Fibroblast of the aortic adventitia (primary cell): ENCODE measurements at regions not wholly inside any gene's neighbourhood (a gene's known extent, or its start where the extent isn't known, plus 50 kb on each side); places are given as distances from the start of the nearest gene placed in this dataset.

Experiments used
- DNase-seq: peaks from one replicate; pipeline ENCODE4 v3.0.0-alpha.2; 2010; ENCODE audit warnings: low read depth
- H3K4me3 ChIP-seq: 2 replicates; pipeline ENCODE4 v1.5.1; 2011; ENCODE audit warnings: low read depth, mild to moderate bottlenecking, control low read depth, low read length, moderate library complexity
- CTCF ChIP-seq: IDR thresholded peaks from 2 replicates; pipeline ENCODE4 v1.5.1; 2011; ENCODE audit warnings: mild to moderate bottlenecking, low read length, control low read depth, inconsistent platforms; ENCODE audit not compliant: insufficient read depth

DNA sequence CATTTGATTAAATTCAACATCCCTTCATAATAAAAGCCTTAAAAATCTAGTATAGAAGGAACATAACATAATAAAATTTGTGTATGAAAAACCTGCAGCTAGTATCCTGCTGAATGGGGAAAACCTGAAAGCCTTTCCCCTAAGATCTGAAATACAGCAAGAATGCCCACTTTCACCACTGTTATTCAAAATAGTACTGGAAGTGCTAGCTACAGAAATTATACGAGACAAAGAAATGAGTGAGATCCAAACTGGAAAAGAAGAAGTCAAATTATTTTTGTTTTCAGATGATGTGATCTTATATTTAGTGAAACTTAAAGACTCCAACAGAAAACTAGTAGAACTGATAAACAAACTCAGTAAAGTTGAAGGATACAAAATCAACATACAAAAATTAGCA lies 152.9 kb downstream of the RTL3 start:
- TF ChIP-seq CTCF: no peak
- no peak for DNase-seq
- H3K4me3 ChIP-seq: no peak overlapping the region

DNA sequence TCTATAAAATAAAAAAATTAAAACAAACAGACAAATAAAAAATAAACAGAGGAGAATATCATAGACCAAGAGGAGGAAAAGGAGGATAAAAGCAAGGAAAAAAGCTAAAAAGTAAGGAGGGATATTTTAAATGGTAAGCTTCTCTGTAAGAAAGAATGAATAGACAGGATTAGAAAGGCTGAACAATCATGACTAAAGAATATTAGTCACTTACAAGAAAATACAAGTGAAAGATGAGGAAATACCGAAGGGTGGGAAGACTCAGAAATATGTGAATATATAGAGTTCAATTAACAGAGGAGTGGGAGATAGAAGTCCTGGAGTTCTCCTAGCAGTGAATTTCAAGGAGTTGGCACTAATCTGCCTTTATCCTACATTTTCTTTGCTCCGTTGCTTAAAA lies 162.6 kb downstream of the RTL3 start:
- H3K4me3 ChIP-seq: no peak overlapping the region
- TF ChIP-seq CTCF: no peak
- DNase-seq: no peak

- DNase-seq: no peak
Measured at GRCh38 chrX:78493180-78493579, 165.8 kb upstream of the CYSLTR1 start.

GRCh38 chrX:78476701-78477100 lies 149.3 kb upstream of the CYSLTR1 start:
- peak; percentile 61 for DNase-seq
- peak; percentile 31 for TF ChIP-seq CTCF
- no peak overlapping the region for H3K4me3 ChIP-seq

More at GRCh38 chrX:78493180-78493579, 165.8 kb upstream of the CYSLTR1 start:
- H3K4me3 ChIP-seq: no peak overlapping the region
- no peak for TF ChIP-seq CTCF

DNA sequence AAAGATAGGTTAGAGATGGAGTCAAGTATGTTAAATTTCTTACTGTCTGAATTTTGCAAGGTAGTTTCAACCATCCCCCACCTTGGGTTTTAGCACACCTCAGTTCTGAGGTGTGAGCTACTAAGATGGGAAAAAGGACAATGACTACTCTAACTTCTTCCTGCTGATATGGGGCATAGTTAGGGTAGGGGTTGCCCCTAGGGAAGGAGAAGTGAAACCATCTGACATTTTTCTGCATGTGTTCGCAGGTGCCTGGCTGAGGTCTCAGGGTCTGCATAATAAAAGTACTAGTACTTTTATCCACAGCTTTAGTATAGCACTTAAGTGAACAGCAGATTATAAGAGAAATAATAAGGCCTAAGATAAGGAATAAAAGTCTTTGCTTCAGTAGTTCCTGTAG lies 129.5 kb upstream of the CYSLTR1 start:
- H3K4me3 ChIP-seq: no peak overlapping the region
- no peak for TF ChIP-seq CTCF
- DNase-seq: no peak

- DNase-seq: peak; percentile 58
- TF ChIP-seq CTCF: no peak
- no peak overlapping the region for H3K4me3 ChIP-seq
Measured at GRCh38 chrX:78455901-78456300, 128.5 kb upstream of the CYSLTR1 start.

DNA sequence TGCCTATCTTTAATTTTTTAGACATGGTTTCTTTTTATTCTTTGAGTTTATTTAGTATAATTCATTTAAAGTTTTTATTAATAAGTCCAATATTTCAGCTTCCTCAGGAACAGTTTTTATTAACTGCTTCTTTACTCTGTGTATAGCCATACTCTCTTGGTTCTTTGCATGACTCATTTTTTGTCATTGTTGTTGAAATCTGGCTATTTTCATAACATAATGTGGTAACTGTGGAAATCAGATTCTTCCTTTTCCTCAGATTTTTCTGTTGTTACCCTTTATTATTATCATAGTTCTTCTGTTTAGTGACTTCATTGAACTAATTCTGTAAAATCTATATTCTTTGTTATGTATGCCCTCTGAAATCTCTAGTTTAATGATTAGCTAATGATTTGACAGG lies 124.9 kb upstream of the CYSLTR1 start:
- H3K4me3 ChIP-seq: no peak overlapping the region
- DNase-seq: peak; percentile 28
- TF ChIP-seq CTCF: no peak
